Vagina (tissue), 2 donors: ENCODE measurements at regions not wholly inside any gene's neighbourhood (a gene's known extent, or its start where the extent isn't known, plus 50 kb on each side); places are given as distances from the start of the nearest gene placed in this dataset.

ENCODE experiments used
- DNase-seq, 2 donors: peaks; one replicate each; pipeline ENCODE4 v3.0.0-alpha.2; 2017; ENCODE audit errors: extremely low spot score in 2 of 2
- H3K27ac ChIP-seq: fragments of 200-600 bp; sonication (generic); one replicate; pipeline ENCODE4 v1.5.1; 2019
- H3K27me3 ChIP-seq: fragments of 200-600 bp; sonication (generic); one replicate; pipeline ENCODE4 v1.5.1; 2019
- H3K36me3 ChIP-seq, 2 donors: fragments of 200-600 bp; sonication (generic); one replicate each; pipeline ENCODE4 v1.5.1; 2017 to 2019
- H3K4me1 ChIP-seq: fragments of 200-600 bp; sonication (generic); one replicate; pipeline ENCODE4 v1.5.1; 2019
- H3K4me3 ChIP-seq, 2 donors: fragments of 200-600 bp; sonication (generic); 1 replicate in 1 of 2; 2 replicates in 1 of 2; pipeline ENCODE4 v1.5.1; 2016 to 2019
- H3K9me3 ChIP-seq: fragments of 200-600 bp; sonication (generic); one replicate; pipeline ENCODE4 v1.5.1; 2019
- POLR2A ChIP-seq, 2 donors: fragments of 450-650 bp; IDR thresholded peaks; one replicate each; pipeline ENCODE4 v1.6.1; 2017; ENCODE audit warnings: antibody characterized with exemption in 2 of 2, mild to moderate bottlenecking in 2 of 2, moderate library complexity in 2 of 2
- POLR2AphosphoS5 ChIP-seq, 2 donors: sonication (generic); formaldehyde crosslinking; IDR thresholded peaks; one replicate each; pipeline ENCODE4 v1.9.0; 2017; ENCODE audit warnings: antibody characterized with exemption in 2 of 2, mild to moderate bottlenecking in 2 of 2, low read depth in 1 of 2; ENCODE audit not compliant: insufficient read depth in 1 of 2
- intact Hi-C: fragments of 100-400 bp; cut with DNase I; formaldehyde crosslinking; loops from one replicate; pipeline ENCODE4 v1.15.1; 2023
- TF ChIP-seq, protein P1 (sequence below), 3 experiments: fragments of 450-650 bp in 2 of 3; fragments of 200-600 bp in 1 of 3; sonication (generic) in 1 of 3; IDR thresholded peaks; one replicate each; pipeline ENCODE4 v1.5.1; 2017 to 2019; ENCODE audit warnings: antibody characterized with exemption in 3 of 3, mild to moderate bottlenecking in 2 of 3, moderate library complexity in 2 of 3

GRCh38 chr1:170267317-170267716 is 121.6 kb downstream of the NTMT2 start:
- Histone ChIP-seq H3K9me3 (no peaks in the 10 kb centered on the region), H3K27me3 (no peaks in the 10 kb centered on the region), H3K4me3 (no peak overlapping the region), H3K36me3 (no peaks in the 10 kb centered on the region), H3K4me1 (no peaks in the 10 kb centered on the region), H3K27ac (no peak overlapping the region)
- no peak for DNase-seq
- TF ChIP-seq POLR2AphosphoS5 (IDR thresholded peaks at IDR 0.05; ENCODE audit: insufficient read depth in 1 of 2, low read depth in 1 of 2): no peak
- TF ChIP-seq, protein P1, sequence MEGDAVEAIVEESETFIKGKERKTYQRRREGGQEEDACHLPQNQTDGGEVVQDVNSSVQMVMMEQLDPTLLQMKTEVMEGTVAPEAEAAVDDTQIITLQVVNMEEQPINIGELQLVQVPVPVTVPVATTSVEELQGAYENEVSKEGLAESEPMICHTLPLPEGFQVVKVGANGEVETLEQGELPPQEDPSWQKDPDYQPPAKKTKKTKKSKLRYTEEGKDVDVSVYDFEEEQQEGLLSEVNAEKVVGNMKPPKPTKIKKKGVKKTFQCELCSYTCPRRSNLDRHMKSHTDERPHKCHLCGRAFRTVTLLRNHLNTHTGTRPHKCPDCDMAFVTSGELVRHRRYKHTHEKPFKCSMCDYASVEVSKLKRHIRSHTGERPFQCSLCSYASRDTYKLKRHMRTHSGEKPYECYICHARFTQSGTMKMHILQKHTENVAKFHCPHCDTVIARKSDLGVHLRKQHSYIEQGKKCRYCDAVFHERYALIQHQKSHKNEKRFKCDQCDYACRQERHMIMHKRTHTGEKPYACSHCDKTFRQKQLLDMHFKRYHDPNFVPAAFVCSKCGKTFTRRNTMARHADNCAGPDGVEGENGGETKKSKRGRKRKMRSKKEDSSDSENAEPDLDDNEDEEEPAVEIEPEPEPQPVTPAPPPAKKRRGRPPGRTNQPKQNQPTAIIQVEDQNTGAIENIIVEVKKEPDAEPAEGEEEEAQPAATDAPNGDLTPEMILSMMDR (IDR thresholded peaks at IDR 0.05): no peak
- TF ChIP-seq POLR2A (IDR thresholded peaks at IDR 0.05): no peak
- intact Hi-C loops: no loop called here

- Histone ChIP-seq H3K27me3 (no peaks in the 10 kb centered on the region), H3K4me3 (no peak overlapping the region), H3K4me1 (no peaks in the 10 kb centered on the region), H3K27ac (no peak overlapping the region), H3K36me3 (no peaks in the 10 kb centered on the region), H3K9me3 (no peaks in the 10 kb centered on the region)
- intact Hi-C loops: no loop called here
- no peak for TF ChIP-seq POLR2A (IDR thresholded peaks at IDR 0.05)
- no peak for TF ChIP-seq POLR2AphosphoS5 (IDR thresholded peaks at IDR 0.05; ENCODE audit: insufficient read depth in 1 of 2, low read depth in 1 of 2)
- TF ChIP-seq, protein P1 (IDR thresholded peaks at IDR 0.05): no peak
- no peak for DNase-seq
Measured at GRCh38 chr1:170271430-170272161, 125.8 kb downstream of the NTMT2 start.

GRCh38 chr1:170273291-170274130 is 127.8 kb downstream of the NTMT2 start:
- no peaks in the 10 kb centered on the region for H3K27me3 ChIP-seq
- H3K4me1 ChIP-seq: no peaks in the 10 kb centered on the region
- H3K27ac ChIP-seq: no peak overlapping the region
- H3K9me3 ChIP-seq: no peaks in the 10 kb centered on the region
- H3K36me3 ChIP-seq: no peaks in the 10 kb centered on the region
- DNase-seq: no peak
- H3K4me3 ChIP-seq: no peak overlapping the region
- TF ChIP-seq, protein P1 (IDR thresholded peaks at IDR 0.05): no peak
- TF ChIP-seq POLR2A (IDR thresholded peaks at IDR 0.05) (no peak), POLR2AphosphoS5 (IDR thresholded peaks at IDR 0.05; ENCODE audit: insufficient read depth in 1 of 2, low read depth in 1 of 2) (no peak)
- intact Hi-C loops: no loop called here

DNA sequence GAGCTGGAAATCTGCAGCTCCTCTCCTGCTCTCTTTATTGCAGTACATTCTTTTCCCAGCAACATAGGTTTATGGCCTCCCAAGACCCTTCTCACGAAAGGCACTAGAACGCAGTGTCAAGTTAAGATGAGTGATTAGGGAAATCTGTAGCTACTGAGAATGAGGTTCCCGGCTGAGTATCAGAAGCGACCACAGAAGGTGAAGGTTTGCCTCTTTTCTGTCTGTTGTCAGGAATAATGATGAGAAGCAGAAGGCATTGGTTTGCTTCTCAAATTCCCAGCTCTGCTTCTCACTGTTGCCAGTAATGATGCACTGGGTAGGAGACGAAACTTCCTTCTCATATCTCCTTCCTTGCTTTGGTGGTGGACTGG is 128.4 kb downstream of the NTMT2 start:
- no peaks in the 10 kb centered on the region for H3K27me3 ChIP-seq
- H3K9me3 ChIP-seq: no peaks in the 10 kb centered on the region
- no peaks in the 10 kb centered on the region for H3K36me3 ChIP-seq
- no peak overlapping the region for H3K4me3 ChIP-seq
- H3K27ac ChIP-seq: no peak overlapping the region
- H3K4me1 ChIP-seq: no peaks in the 10 kb centered on the region
- DNase-seq: no peak
- TF ChIP-seq, protein P1 (IDR thresholded peaks at IDR 0.05): no peak
- TF ChIP-seq POLR2AphosphoS5 (IDR thresholded peaks at IDR 0.05; ENCODE audit: insufficient read depth in 1 of 2, low read depth in 1 of 2) (no peak), POLR2A (IDR thresholded peaks at IDR 0.05) (no peak)
- intact Hi-C loops: no loop called here

- Histone ChIP-seq H3K4me1 (no peaks in the 10 kb centered on the region), H3K27me3 (no peaks in the 10 kb centered on the region), H3K36me3 (no peaks in the 10 kb centered on the region), H3K27ac (no peak overlapping the region), H3K4me3 (no peak overlapping the region), H3K9me3 (no peaks in the 10 kb centered on the region)
- intact Hi-C loops: no loop called here
- no peak for DNase-seq
- TF ChIP-seq POLR2A (IDR thresholded peaks at IDR 0.05): no peak
- TF ChIP-seq, protein P1 (IDR thresholded peaks at IDR 0.05): no peak
- no peak for TF ChIP-seq POLR2AphosphoS5 (IDR thresholded peaks at IDR 0.05; ENCODE audit: insufficient read depth in 1 of 2, low read depth in 1 of 2)
Measured at GRCh38 chr1:170277985-170278384, 132.2 kb downstream of the NTMT2 start.
